ENCODE measurements at regions not wholly inside any gene's neighbourhood (a gene's known extent, or its start where the extent isn't known, plus 50 kb on each side); places are given as distances from the start of the nearest gene placed in this dataset.
"Not testable (repeated sequence)": the region's sequence is repeated elsewhere in the genome, so short reads cannot be mapped to it uniquely, and the experiment has no call there.

GRCh38 chr5:82537687-82538306 is 259.6 kb upstream of the RPS23 start:
- DNase-seq, result no peak
- H3K27me3 ChIP-seq, result no peaks in the 10 kb centered on the region
- H3K9me3 ChIP-seq, result no peaks in the 10 kb centered on the region
- no peaks in the 10 kb centered on the region for H3K36me3 ChIP-seq
- no peak overlapping the region for H3K4me3 ChIP-seq

- Histone ChIP-seq H3K4me3 (no peak overlapping the region), H3K36me3 (no peaks in the 10 kb centered on the region), H3K27me3 (no peaks in the 10 kb centered on the region), H3K9me3 (peaks cover 5% of the 10 kb centered on the region; the same call in 1 of the 2 replicates)
- DNase-seq, result no peak
These were observed 256.8 kb upstream of the RPS23 start for GRCh38 chr5:82534986-82535385.

DNA sequence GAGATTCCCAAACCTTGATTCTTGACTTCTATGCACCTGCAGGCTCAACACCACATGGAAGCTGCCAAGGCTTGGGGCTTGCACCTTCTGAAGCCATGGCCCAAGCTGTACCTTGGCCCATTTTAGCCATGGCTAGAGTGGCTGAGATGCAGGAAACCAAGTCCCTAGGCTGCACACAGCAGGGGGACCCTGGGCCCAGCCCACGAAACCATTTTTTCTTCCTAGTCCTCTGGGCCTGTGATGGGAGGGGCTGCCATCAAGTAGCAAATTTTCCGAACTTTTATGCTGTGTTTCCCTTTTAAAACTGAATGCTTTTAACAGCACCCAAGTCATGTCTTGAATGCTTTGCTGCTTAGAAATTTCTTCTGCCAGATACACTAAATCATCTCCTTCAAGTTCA is 253.9 kb upstream of the RPS23 start:
- H3K4me3 ChIP-seq, DNase-seq, H3K27me3 ChIP-seq, H3K9me3 ChIP-seq, H3K36me3 ChIP-seq: not testable (repeated sequence)

DNA sequence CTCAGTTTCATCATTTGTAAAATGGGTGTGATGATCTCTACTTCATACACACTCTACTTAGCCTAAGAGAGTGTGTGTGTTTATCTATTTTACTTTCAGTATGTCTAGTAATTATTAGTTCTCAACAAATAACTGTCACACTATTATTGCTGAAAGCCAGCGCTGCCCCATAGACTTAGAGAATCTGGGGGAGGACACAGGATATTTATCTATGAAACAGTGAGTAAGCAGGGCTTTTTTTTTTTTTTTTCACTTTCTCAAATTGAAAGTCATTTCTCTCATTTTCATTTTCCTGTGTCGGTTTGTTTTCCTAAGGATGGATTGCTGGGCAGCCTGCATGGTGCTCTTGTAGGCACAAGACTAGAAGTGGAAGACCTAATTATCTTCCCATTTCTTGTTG is 248.4 kb upstream of the RPS23 start:
- Histone ChIP-seq H3K27me3 (no peaks in the 10 kb centered on the region), H3K36me3 (no peaks in the 10 kb centered on the region), H3K4me3 (no peak overlapping the region), H3K9me3 (no peaks in the 10 kb centered on the region; the same call in 1 of the 2 replicates)
- DNase-seq, result no peak

GRCh38 chr5:82525626-82526025 is 247.5 kb upstream of the RPS23 start:
- Histone ChIP-seq H3K9me3 (no peaks in the 10 kb centered on the region; the same call in 1 of the 2 replicates), H3K4me3 (no peak overlapping the region), H3K27me3 (no peaks in the 10 kb centered on the region), H3K36me3 (no peaks in the 10 kb centered on the region)
- DNase-seq, result no peak

DNA sequence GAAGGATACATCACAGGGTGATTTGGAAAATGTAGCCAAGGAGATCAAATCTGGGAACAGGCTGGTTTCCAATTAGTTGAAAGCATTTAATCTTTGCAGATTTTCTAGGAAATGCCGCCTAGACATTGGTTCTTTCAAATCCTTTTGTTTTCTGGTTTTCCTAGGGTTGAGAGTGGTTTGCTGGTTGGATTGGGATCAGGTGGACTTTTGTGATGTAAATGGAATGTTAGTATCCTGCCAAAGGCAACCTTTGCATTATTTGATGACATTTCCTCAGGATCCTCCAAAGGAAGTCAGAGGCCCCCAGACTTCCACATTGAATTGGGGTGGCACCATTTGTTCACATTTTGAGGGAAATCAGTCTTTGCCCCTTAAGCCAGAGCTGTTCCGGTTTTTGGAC is 245.5 kb upstream of the RPS23 start:
- DNase-seq, result no peak

GRCh38 chr5:82522897-82523296 is 244.7 kb upstream of the RPS23 start:
- no peaks in the 10 kb centered on the region for H3K9me3 ChIP-seq
- DNase-seq, result no peak
- H3K36me3 ChIP-seq, result no peaks in the 10 kb centered on the region
- no peaks in the 10 kb centered on the region for H3K27me3 ChIP-seq
- H3K4me3 ChIP-seq, result no peak overlapping the region

More for the DNA sequence above, 245.5 kb upstream of the RPS23 start:
- Histone ChIP-seq H3K9me3 (no peaks in the 10 kb centered on the region; the same call in 1 of the 2 replicates), H3K36me3 (no peaks in the 10 kb centered on the region), H3K4me3 (no peak overlapping the region), H3K27me3 (no peaks in the 10 kb centered on the region)

- Histone ChIP-seq H3K36me3 (no peaks in the 10 kb centered on the region), H3K27me3 (no peaks in the 10 kb centered on the region), H3K4me3 (no peak overlapping the region), H3K9me3 (no peaks in the 10 kb centered on the region)
- DNase-seq, result no peak
These were observed 243.4 kb upstream of the RPS23 start for GRCh38 chr5:82521431-82522051.

GRCh38 chr5:82519558-82519957 is 241.4 kb upstream of the RPS23 start:
- H3K27me3 ChIP-seq, result no peaks in the 10 kb centered on the region
- H3K9me3 ChIP-seq, result no peaks in the 10 kb centered on the region
- no peak for DNase-seq
- H3K4me3 ChIP-seq, result no peak overlapping the region
- H3K36me3 ChIP-seq, result no peaks in the 10 kb centered on the region

- no peaks in the 10 kb centered on the region for H3K27me3 ChIP-seq
- H3K4me3 ChIP-seq, result no peak overlapping the region
- H3K36me3 ChIP-seq, result no peaks in the 10 kb centered on the region
- no peaks in the 10 kb centered on the region for H3K9me3 ChIP-seq
- no peak for DNase-seq
These were observed 239.5 kb upstream of the RPS23 start for GRCh38 chr5:82517544-82518075.

DNA sequence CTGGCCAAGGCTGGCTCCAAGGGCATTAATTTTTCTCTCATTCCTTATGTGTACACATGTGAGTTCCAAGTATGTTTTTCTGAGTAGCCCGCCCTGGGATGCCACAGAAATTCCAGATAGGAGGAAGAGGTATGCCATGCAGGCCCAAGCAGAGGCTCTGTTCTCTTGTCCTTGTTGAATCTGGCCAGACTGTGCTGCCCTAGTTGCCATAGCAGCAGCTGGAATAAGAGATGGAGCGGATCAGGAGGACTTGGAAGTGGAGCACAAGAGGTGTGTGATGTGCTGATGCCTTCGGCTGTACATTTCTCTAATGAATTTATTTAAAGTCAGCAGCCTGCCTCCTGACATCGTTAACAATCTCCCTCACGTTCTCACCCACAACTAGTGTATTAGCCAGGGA is 235.6 kb upstream of the RPS23 start:
- DNase-seq, result no peak
- Histone ChIP-seq H3K9me3 (no peaks in the 10 kb centered on the region), H3K4me3 (no peak overlapping the region), H3K36me3 (no peaks in the 10 kb centered on the region), H3K27me3 (no peaks in the 10 kb centered on the region)

- no peak overlapping the region for H3K4me3 ChIP-seq
- no peak for DNase-seq
- H3K27me3 ChIP-seq, result no peaks in the 10 kb centered on the region
- H3K36me3 ChIP-seq, result no peaks in the 10 kb centered on the region
- H3K9me3 ChIP-seq, result peaks cover 2% of the 10 kb centered on the region; the same call in 1 of the 2 replicates
These were observed 233.9 kb upstream of the RPS23 start for GRCh38 chr5:82512025-82512424.

DNA sequence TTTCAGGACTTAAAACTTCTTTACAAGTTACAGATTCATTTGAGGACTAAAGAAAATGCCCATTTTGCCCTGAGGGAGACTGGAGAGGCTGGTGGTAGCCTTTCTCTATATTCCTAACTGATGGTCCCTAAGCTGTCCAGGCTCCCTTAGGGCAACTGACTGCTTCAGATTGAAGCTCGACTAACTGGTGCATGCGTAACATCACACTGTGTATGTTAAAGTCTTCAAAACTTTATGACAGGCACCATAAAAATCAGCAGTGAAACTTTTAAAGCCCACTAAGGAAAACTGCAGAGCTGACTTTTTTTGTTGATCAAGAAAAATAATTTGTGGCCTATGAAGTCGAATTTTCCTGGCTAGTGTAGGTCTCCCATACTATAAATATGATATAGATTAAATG is 233.0 kb upstream of the RPS23 start:
- Histone ChIP-seq H3K27me3 (no peaks in the 10 kb centered on the region), H3K36me3 (no peaks in the 10 kb centered on the region), H3K9me3 (peaks cover 7% of the 10 kb centered on the region; the same call in 1 of the 2 replicates), H3K4me3 (no peak overlapping the region)
- no peak for DNase-seq

DNA sequence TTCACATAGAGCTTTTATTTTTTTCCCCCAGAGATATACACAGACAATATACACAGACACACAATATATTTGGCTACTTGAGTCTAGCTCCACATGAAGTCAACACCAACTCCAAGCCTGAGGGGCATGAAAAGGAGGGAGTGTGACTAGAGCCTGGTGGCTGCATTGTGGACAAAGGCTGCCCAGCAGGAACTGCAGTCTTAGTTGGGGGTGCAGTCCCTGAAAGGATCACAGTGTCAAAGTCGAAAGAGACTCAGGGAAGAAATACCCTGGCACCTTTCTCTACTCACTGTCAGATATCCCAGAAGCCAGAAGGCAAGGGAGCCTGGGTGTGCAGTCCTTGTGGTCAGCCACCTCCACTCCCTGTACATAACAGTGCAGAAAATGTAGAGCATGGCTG is 231.6 kb upstream of the RPS23 start:
- no peaks in the 10 kb centered on the region for H3K36me3 ChIP-seq

DNA sequence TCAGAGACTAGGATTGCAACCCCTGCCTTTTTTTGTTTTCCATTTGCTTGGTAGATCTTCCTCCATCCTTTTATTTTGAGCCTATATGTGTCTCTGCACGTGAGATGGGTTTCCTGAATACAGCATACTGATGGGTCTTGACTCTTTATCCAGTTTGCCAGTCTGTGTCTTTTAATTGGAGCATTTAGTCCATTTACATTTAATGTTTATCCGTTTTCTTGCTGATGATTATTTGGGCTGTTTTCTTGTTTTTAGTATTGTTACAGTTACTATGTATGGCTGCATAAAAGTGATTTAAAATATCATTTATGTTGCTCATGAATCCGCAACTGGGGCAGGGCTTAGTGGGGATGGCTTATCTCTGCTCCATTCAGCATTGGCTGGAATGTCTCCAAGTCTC is 228.2 kb upstream of the RPS23 start:
- H3K36me3 ChIP-seq, H3K27me3 ChIP-seq, H3K4me3 ChIP-seq, DNase-seq, H3K9me3 ChIP-seq: not testable (repeated sequence)

More for the DNA sequence above, 231.6 kb upstream of the RPS23 start:
- Histone ChIP-seq H3K9me3 (peaks cover 7% of the 10 kb centered on the region; the same call in 1 of the 2 replicates), H3K4me3 (no peak overlapping the region), H3K27me3 (no peaks in the 10 kb centered on the region)
- no peak for DNase-seq

DNA sequence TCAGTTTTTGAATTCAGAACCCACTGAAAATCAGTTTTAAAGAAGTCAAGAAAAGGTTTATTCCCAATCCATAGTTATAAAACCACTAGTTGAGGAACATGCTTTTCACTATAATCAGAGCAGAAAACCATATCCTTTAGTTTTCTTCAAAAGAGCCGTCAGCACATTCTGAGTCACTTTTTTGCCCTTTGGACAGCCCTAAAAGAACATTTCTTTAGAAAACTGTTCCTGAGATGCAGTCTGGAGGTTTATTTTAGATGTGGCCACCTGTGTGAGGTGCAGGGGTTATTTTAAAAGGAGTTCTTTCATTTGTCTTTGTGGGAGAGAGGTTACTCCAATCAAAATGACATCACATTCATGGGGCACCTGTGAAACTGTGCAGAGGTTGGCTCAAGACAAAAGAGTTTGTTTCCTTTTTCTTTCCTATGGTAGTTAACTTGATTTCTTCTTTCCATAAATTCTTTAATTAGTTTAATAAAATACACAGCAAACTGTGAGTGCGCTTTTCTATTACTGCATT is 221.6 kb upstream of the RPS23 start:
- Histone ChIP-seq H3K9me3 (0 out of 2 replicates have a peak, but pooled peaks cover 4% of the 10 kb centered on the region), H3K27me3 (no peaks in the 10 kb centered on the region), H3K4me3 (no peak overlapping the region), H3K36me3 (no peaks in the 10 kb centered on the region)
- DNase-seq, result no peak

DNA sequence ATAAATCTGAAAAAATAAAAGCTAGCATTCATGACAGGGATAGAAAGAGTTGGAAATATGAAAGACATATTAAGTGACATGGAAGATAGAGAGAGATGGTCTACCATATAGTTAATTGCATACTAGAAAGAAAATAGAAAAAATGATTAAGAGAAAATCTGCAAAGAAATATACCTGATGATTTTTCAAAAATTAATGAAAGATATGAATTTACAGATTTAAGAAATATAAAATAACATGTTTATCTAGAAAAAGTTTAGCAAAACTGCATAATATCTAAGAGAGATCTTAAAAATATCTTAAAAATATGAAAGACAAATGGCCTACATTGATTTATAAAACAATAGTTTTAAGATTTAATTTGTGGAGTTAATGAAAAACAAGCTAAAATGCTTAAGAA is 219.1 kb upstream of the RPS23 start:
- H3K4me3 ChIP-seq, result no peak overlapping the region
- no peak for DNase-seq
- H3K36me3 ChIP-seq, result no peaks in the 10 kb centered on the region
- no peaks in the 10 kb centered on the region for H3K27me3 ChIP-seq
- H3K9me3 ChIP-seq, result 0 out of 2 replicates have a peak, but pooled peaks cover 4% of the 10 kb centered on the region

DNA sequence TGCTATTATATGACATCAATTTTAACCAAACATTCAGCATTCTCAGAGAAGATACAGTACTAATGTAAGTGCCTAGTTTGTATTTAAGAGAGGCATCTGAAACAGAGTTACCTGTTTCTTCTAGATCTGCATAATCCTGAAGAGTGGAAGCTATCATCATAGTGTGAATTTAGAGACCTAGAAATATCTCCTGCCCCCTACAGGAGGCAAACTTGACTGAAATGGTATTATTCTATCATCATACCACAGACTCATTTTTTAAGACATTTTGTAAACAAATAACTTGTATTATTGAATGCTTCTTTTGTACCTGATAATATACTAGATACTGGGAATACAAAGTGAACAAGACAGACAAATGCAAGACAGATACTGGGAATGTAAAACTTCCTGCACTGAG is 216.8 kb upstream of the RPS23 start:
- Histone ChIP-seq H3K9me3 (0 out of 2 replicates have a peak, but pooled peaks cover 2% of the 10 kb centered on the region), H3K27me3 (no peaks in the 10 kb centered on the region), H3K36me3 (no peaks in the 10 kb centered on the region), H3K4me3 (no peak overlapping the region)
- DNase-seq, result no peak

All from MG63 (cell line).